ENCODE measurements at regions not wholly inside any gene's neighbourhood (a gene's known extent, or its start where the extent isn't known, plus 50 kb on each side); places are given as distances from the start of the nearest gene placed in this dataset.

- DNase-seq = no peak
- no peaks in the 10 kb centered on the region for H3K36me3 ChIP-seq
- TF ChIP-seq CTCF (IDR thresholded peaks at IDR 0.05) (no peak), POLR2A (IDR thresholded peaks at IDR 0.05) (no peak)
- H3K27ac ChIP-seq = no peak overlapping the region
- intact Hi-C loops (cut with DNase I) = no loop called here
- no peaks in the 10 kb centered on the region for H3K4me1 ChIP-seq
- no peak overlapping the region for H3K4me3 ChIP-seq
- H3K9me3 ChIP-seq = no peaks in the 10 kb centered on the region
- H3K27me3 ChIP-seq = no peaks in the 10 kb centered on the region
These were observed 1237.9 kb downstream of the ROBO2 start for GRCh38 chr3:78277801-78278200.

- WGBS, 2 donors = 79 to 82% methylated on average over 3 of the region's 3 CpGs
- intact Hi-C loops (cut with DNase I) = no loop called here
These were observed 1239.2 kb downstream of the ROBO2 start for GRCh38 chr3:78279091-78279490.

GRCh38 chr3:78281381-78281780 lies 1241.5 kb downstream of the ROBO2 start:
- TF ChIP-seq POLR2A (IDR thresholded peaks at IDR 0.05) = no peak
- TF ChIP-seq CTCF (IDR thresholded peaks at IDR 0.05) = no peak
- Histone ChIP-seq H3K27me3 (no peaks in the 10 kb centered on the region), H3K4me3 (no peak overlapping the region), H3K9me3 (no peaks in the 10 kb centered on the region), H3K4me1 (no peaks in the 10 kb centered on the region), H3K36me3 (no peaks in the 10 kb centered on the region), H3K27ac (no peak overlapping the region)
- intact Hi-C loops (cut with DNase I) = no loop called here
- WGBS, 2 donors = 80 to 90% methylated on average over 1 to 2 of the region's 6 CpGs
- no peak for DNase-seq

More at GRCh38 chr3:78279091-78279490, 1239.2 kb downstream of the ROBO2 start:
- TF ChIP-seq POLR2A (IDR thresholded peaks at IDR 0.05) (no peak), CTCF (IDR thresholded peaks at IDR 0.05) (no peak)
- Histone ChIP-seq H3K27me3 (no peaks in the 10 kb centered on the region), H3K27ac (no peak overlapping the region), H3K4me1 (no peaks in the 10 kb centered on the region), H3K9me3 (no peaks in the 10 kb centered on the region), H3K36me3 (no peaks in the 10 kb centered on the region), H3K4me3 (no peak overlapping the region)
- no peak for DNase-seq

GRCh38 chr3:78283994-78284393 lies 1244.1 kb downstream of the ROBO2 start:
- no peak for DNase-seq
- intact Hi-C loops (cut with DNase I) = no loop called here
- Histone ChIP-seq H3K36me3 (no peaks in the 10 kb centered on the region), H3K9me3 (no peaks in the 10 kb centered on the region), H3K4me3 (no peak overlapping the region), H3K4me1 (no peaks in the 10 kb centered on the region), H3K27me3 (no peaks in the 10 kb centered on the region), H3K27ac (no peak overlapping the region)
- WGBS, 2 donors = 86 to 91% methylated on average over 2 of the region's 2 CpGs
- no peak for TF ChIP-seq CTCF (IDR thresholded peaks at IDR 0.05)
- no peak for TF ChIP-seq POLR2A (IDR thresholded peaks at IDR 0.05)

GRCh38 chr3:78285032-78285728 lies 1245.3 kb downstream of the ROBO2 start:
- H3K9me3 ChIP-seq = no peaks in the 10 kb centered on the region
- DNase-seq = no peak
- H3K4me1 ChIP-seq = no peaks in the 10 kb centered on the region
- H3K27ac ChIP-seq = no peak overlapping the region
- intact Hi-C loops (cut with DNase I) = no loop called here
- no peaks in the 10 kb centered on the region for H3K36me3 ChIP-seq
- H3K4me3 ChIP-seq = no peak overlapping the region
- H3K27me3 ChIP-seq = no peaks in the 10 kb centered on the region
- TF ChIP-seq CTCF (IDR thresholded peaks at IDR 0.05) (no peak), POLR2A (IDR thresholded peaks at IDR 0.05) (no peak)
- 77 to 83% methylated on average over 6 of the region's 6 CpGs for WGBS, 2 donors

Data from esophagus squamous epithelium (tissue), 5 donors.